ENCODE measurements at regions not wholly inside any gene's neighbourhood (a gene's known extent, or its start where the extent isn't known, plus 50 kb on each side); places are given as distances from the start of the nearest gene placed in this dataset.

GRCh38 chr15:29380466-29380865 lies 110.8 kb upstream of the NSMCE3 start:
- Histone ChIP-seq H3K9me3 (ENCODE audit: control insufficient read depth in 4 of 4, low read length in 3 of 4) (no peaks in the 10 kb centered on the region), H3K36me3 (ENCODE audit: control insufficient read depth in 4 of 4, insufficient read depth in 3 of 4, low read depth in 1 of 4, low read length in 3 of 4) (no peaks in the 10 kb centered on the region), H3K9ac (ENCODE audit: low read depth in 1 of 2, low read length in 2 of 2) (no peak overlapping the region), H3K27ac (ENCODE audit: low read depth in 1 of 2, low read length in 2 of 2) (no peak overlapping the region), H3K4me3 (ENCODE audit: low read depth in 1 of 3, low read length in 3 of 3) (no peak overlapping the region), H3K27me3 (ENCODE audit: control insufficient read depth in 4 of 4, insufficient read depth in 4 of 4, low read length in 3 of 4) (no peaks in the 10 kb centered on the region), H3K4me1 (ENCODE audit: control insufficient read depth in 4 of 4, insufficient read depth in 4 of 4, low read length in 3 of 4) (no peaks in the 10 kb centered on the region)
- TF ChIP-seq FOXA1 (IDR thresholded peaks at IDR 0.05) (no peak), RXRA (IDR thresholded peaks at IDR 0.05) (no peak), NR2F2 (IDR thresholded peaks at IDR 0.05) (no peak)
- 94% methylated on average over 6 of the region's 6 CpGs for WGBS
- no peak for DNase-seq (ENCODE audit: low spot score)

GRCh38 chr15:29379647-29380046 lies 110.0 kb upstream of the NSMCE3 start:
- no peak for TF ChIP-seq GABPA (IDR thresholded peaks at IDR 0.05 in 1 of 2, conservative IDR thresholded peaks at IDR 0.05 in 1 of 2)
- no peak for TF ChIP-seq CTCF (IDR thresholded peaks at IDR 0.05; ENCODE audit: low read depth, low read length, missing input control)
- H3K4me1 ChIP-seq (ENCODE audit: control insufficient read depth in 4 of 4, insufficient read depth in 4 of 4, low read length in 3 of 4) = no peaks in the 10 kb centered on the region
- no peak overlapping the region for H3K27ac ChIP-seq (ENCODE audit: low read depth in 1 of 2, low read length in 2 of 2)
- no peaks in the 10 kb centered on the region for H3K36me3 ChIP-seq (ENCODE audit: control insufficient read depth in 4 of 4, insufficient read depth in 3 of 4, low read depth in 1 of 4, low read length in 3 of 4)
- no peak overlapping the region for H3K4me3 ChIP-seq (ENCODE audit: low read depth in 1 of 3, low read length in 3 of 3)
- H3K9ac ChIP-seq (ENCODE audit: low read depth in 1 of 2, low read length in 2 of 2) = no peak overlapping the region
- no peaks in the 10 kb centered on the region for H3K27me3 ChIP-seq (ENCODE audit: control insufficient read depth in 4 of 4, insufficient read depth in 4 of 4, low read length in 3 of 4)
- 82% methylated on average over 9 of the region's 9 CpGs for WGBS
- H3K9me3 ChIP-seq (ENCODE audit: control insufficient read depth in 4 of 4, low read length in 3 of 4) = no peaks in the 10 kb centered on the region
- DNase-seq (ENCODE audit: low spot score) = no peak

- 84% methylated on average over 6 of the region's 6 CpGs for WGBS
- no peak for DNase-seq (ENCODE audit: low spot score)
- Histone ChIP-seq H3K4me1 (ENCODE audit: control insufficient read depth in 4 of 4, insufficient read depth in 4 of 4, low read length in 3 of 4) (no peaks in the 10 kb centered on the region), H3K4me3 (ENCODE audit: low read depth in 1 of 3, low read length in 3 of 3) (no peak overlapping the region), H3K36me3 (ENCODE audit: control insufficient read depth in 4 of 4, insufficient read depth in 3 of 4, low read depth in 1 of 4, low read length in 3 of 4) (no peaks in the 10 kb centered on the region), H3K9me3 (ENCODE audit: control insufficient read depth in 4 of 4, low read length in 3 of 4) (no peaks in the 10 kb centered on the region), H3K9ac (ENCODE audit: low read depth in 1 of 2, low read length in 2 of 2) (no peak overlapping the region), H3K27ac (ENCODE audit: low read depth in 1 of 2, low read length in 2 of 2) (no peak overlapping the region), H3K27me3 (ENCODE audit: control insufficient read depth in 4 of 4, insufficient read depth in 4 of 4, low read length in 3 of 4) (no peaks in the 10 kb centered on the region)
- TF ChIP-seq YY1 (IDR thresholded peaks at IDR 0.05) = no peak
- TF ChIP-seq FOXA2 (IDR thresholded peaks at IDR 0.05) = no peak
- TF ChIP-seq JUND (IDR thresholded peaks at IDR 0.05) = no peak
- TF ChIP-seq MAX (IDR thresholded peaks at IDR 0.05) = no peak
- TF ChIP-seq HNF4A (conservative IDR thresholded peaks at IDR 0.05) = no peak
- no peak for TF ChIP-seq GABPA (IDR thresholded peaks at IDR 0.05 in 1 of 2, conservative IDR thresholded peaks at IDR 0.05 in 1 of 2)
- no peak for TF ChIP-seq REST (IDR thresholded peaks at IDR 0.05)
- TF ChIP-seq HNF4G (IDR thresholded peaks at IDR 0.05) = no peak
- TF ChIP-seq RXRA (IDR thresholded peaks at IDR 0.05) = no peak
- no peak for TF ChIP-seq TAF1 (conservative IDR thresholded peaks at IDR 0.05)
- no peak for TF ChIP-seq SP1 (IDR thresholded peaks at IDR 0.05)
- TF ChIP-seq ZBTB33 (IDR thresholded peaks at IDR 0.05) = no peak
- TF ChIP-seq ATF3 (IDR thresholded peaks at IDR 0.05) = no peak
- TF ChIP-seq EGR1 (IDR thresholded peaks at IDR 0.05; ENCODE audit: low read depth in 2 of 2) = no peak
- TF ChIP-seq CTCF (IDR thresholded peaks at IDR 0.05; ENCODE audit: low read depth, low read length, missing input control) = no peak
These were observed 107.5 kb upstream of the NSMCE3 start for GRCh38 chr15:29377161-29377560.

Data from liver (tissue), 8 donors.